HL-60 (cell line): ENCODE measurements at regions not wholly inside any gene's neighbourhood (a gene's known extent, or its start where the extent isn't known, plus 50 kb on each side); places are given as distances from the start of the nearest gene placed in this dataset.

Experiments
- DNase-seq, 2 experiments: peaks; one replicate each; pipeline ENCODE4 v3.0.0-alpha.2; 2010 to 2020; ENCODE audit warnings: low read depth in 1 of 2, low spot score in 1 of 2
- H3K27ac ChIP-seq: fragments of 250-450 bp; sonication (Bioruptor Pico); replicated peaks from 2 replicates; pipeline ENCODE4 v1.5.1; 2020; ENCODE audit warnings: mild to moderate bottlenecking, moderate library complexity
- H3K27me3 ChIP-seq: fragments of 250-450 bp; sonication (Bioruptor Pico); 2 replicates; pipeline ENCODE4 v1.5.1; 2021; ENCODE audit warnings: mild to moderate bottlenecking, moderate library complexity; ENCODE audit not compliant: insufficient read depth, poor library complexity, severe bottlenecking
- H3K4me3 ChIP-seq: replicated peaks from 2 replicates; pipeline ENCODE4 v1.5.1; 2011; ENCODE audit warnings: mild to moderate bottlenecking, control low read depth, low read length; ENCODE audit not compliant: insufficient read depth
- GABPA ChIP-seq: IDR thresholded peaks from 2 replicates; pipeline ENCODE4 v1.6.1; 2012; ENCODE audit warnings: low read depth
- POLR2AphosphoS5 ChIP-seq: IDR thresholded peaks from 2 replicates; pipeline ENCODE4 v1.6.1; 2012; ENCODE audit warnings: low read depth
- REST ChIP-seq: IDR thresholded peaks from 2 replicates; pipeline ENCODE4 v1.6.1; 2012; ENCODE audit warnings: low read depth; ENCODE audit not compliant: insufficient replicate concordance
- SPI1 ChIP-seq: IDR thresholded peaks from 2 replicates; pipeline ENCODE4 v1.6.1; 2012; ENCODE audit warnings: low read depth, mild to moderate bottlenecking, borderline replicate concordance
- TF ChIP-seq, protein P1 (sequence below): IDR thresholded peaks from one replicate; pipeline ENCODE4 v1.5.1; 2011; ENCODE audit warnings: low read length, control low read depth, inconsistent platforms; ENCODE audit not compliant: insufficient read depth

DNA sequence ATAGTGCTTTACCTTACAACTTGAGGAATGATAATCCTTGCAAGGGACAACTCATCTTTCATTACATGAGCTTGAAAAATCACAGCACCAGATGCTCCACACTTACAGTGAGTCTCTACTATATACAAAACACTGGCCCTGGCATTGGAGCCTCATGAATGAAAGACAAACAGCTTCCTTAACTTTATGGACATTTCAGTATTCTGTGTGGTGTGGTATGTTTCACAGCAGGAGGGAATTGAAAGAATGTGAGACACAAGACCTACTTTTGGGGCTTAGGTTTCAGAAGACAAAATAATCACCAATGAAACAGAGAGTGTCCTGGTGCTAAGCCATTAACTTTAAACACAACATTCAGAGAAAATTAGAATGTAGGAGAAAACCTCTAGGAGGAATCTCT is 1249.6 kb downstream of the XPNPEP1 start:
- DNase-seq: no peak
- Histone ChIP-seq H3K27ac (no peak overlapping the region), H3K4me3 (no peak overlapping the region), H3K27me3 (no peaks in the 10 kb centered on the region)
- TF ChIP-seq POLR2AphosphoS5 (no peak), GABPA (no peak), SPI1 (no peak), REST (no peak)
- TF ChIP-seq, protein P1, sequence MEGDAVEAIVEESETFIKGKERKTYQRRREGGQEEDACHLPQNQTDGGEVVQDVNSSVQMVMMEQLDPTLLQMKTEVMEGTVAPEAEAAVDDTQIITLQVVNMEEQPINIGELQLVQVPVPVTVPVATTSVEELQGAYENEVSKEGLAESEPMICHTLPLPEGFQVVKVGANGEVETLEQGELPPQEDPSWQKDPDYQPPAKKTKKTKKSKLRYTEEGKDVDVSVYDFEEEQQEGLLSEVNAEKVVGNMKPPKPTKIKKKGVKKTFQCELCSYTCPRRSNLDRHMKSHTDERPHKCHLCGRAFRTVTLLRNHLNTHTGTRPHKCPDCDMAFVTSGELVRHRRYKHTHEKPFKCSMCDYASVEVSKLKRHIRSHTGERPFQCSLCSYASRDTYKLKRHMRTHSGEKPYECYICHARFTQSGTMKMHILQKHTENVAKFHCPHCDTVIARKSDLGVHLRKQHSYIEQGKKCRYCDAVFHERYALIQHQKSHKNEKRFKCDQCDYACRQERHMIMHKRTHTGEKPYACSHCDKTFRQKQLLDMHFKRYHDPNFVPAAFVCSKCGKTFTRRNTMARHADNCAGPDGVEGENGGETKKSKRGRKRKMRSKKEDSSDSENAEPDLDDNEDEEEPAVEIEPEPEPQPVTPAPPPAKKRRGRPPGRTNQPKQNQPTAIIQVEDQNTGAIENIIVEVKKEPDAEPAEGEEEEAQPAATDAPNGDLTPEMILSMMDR: no peak

DNA sequence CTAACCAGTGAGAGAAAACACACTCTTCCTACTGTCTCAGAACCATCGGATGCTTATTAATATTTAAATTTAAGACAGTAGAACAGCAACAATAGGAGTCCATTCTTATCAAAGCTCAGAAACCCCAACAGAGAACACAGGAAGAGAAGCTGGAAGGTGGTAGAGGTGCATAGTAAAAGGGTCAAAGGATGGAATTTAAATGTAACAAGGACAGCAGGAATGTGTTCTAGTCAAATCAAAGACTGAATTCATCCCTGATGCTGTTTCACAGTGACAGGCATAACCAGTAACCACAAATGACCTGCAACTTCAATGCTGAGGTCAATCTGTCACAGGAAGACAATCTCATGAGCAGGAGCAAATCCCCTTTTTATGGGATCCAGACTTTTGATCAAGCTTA is 1259.7 kb downstream of the XPNPEP1 start:
- H3K27me3 ChIP-seq: no peaks in the 10 kb centered on the region
- no peak overlapping the region for H3K4me3 ChIP-seq
- TF ChIP-seq POLR2AphosphoS5 (no peak), SPI1 (no peak)
- no peak for DNase-seq
- H3K27ac ChIP-seq: no peak overlapping the region

DNA sequence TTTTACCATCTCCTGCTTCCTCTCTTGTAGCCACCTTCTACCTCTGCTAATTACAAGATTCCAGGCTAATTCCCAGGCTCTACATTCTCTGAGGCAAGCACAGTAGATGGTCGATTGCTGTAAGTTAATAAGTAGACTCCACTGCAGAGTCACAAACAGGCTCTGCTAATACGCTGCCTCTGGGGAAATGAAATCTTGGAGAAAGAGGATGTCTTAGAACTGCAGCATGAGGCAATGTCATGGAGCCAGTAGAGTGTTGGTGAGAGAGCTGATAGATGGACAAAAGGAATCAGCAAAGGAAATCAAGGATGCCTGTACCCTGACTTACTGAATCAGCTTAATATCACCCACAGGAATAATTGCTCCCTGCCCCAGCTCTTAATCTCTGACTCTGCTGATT is 1260.3 kb downstream of the XPNPEP1 start:
- Histone ChIP-seq H3K27me3 (no peaks in the 10 kb centered on the region), H3K27ac (no peak overlapping the region), H3K4me3 (no peak overlapping the region)
- TF ChIP-seq POLR2AphosphoS5: no peak
- TF ChIP-seq SPI1: no peak
- no peak for TF ChIP-seq GABPA
- TF ChIP-seq REST: no peak
- TF ChIP-seq, protein P1: no peak
- DNase-seq: no peak

DNA sequence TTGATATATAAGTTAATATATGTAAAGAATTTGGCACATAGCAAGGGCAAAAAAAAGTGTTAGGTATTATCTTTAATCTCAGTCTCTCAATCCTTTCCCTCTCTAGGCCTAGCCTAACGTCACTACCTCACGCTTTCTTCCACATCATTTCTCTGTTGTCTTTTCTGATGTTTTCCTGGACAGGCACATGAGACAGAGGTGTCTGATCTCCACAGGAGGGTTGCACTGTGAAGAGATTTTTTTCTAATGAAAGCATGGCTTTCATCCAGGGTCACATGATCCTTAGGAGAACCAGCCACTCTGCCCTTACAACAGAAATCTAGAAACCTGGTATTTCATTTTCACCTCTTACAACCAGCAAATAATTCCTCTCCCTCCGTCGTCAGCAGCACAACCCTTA is 1268.3 kb downstream of the XPNPEP1 start:
- no peak overlapping the region for H3K4me3 ChIP-seq
- DNase-seq: no peak
- no peaks in the 10 kb centered on the region for H3K27me3 ChIP-seq
- no peak overlapping the region for H3K27ac ChIP-seq
- TF ChIP-seq SPI1: no peak
- no peak for TF ChIP-seq POLR2AphosphoS5
- TF ChIP-seq REST: no peak
- no peak for TF ChIP-seq GABPA
- TF ChIP-seq, protein P1: no peak
